HL-60 (cell line): ENCODE measurements at regions not wholly inside any gene's neighbourhood (a gene's known extent, or its start where the extent isn't known, plus 50 kb on each side); places are given as distances from the start of the nearest gene placed in this dataset.

Source experiments
- DNase-seq, 2 experiments: peaks; one replicate each; pipeline ENCODE4 v3.0.0-alpha.2; 2010 to 2020; ENCODE audit warnings: low read depth in 1 of 2, low spot score in 1 of 2
- H3K27ac ChIP-seq: fragments of 250-450 bp; sonication (Bioruptor Pico); replicated peaks from 2 replicates; pipeline ENCODE4 v1.5.1; 2020; ENCODE audit warnings: mild to moderate bottlenecking, moderate library complexity
- H3K27me3 ChIP-seq: fragments of 250-450 bp; sonication (Bioruptor Pico); 2 replicates; pipeline ENCODE4 v1.5.1; 2021; ENCODE audit warnings: mild to moderate bottlenecking, moderate library complexity; ENCODE audit not compliant: insufficient read depth, poor library complexity, severe bottlenecking
- H3K4me3 ChIP-seq: replicated peaks from 2 replicates; pipeline ENCODE4 v1.5.1; 2011; ENCODE audit warnings: mild to moderate bottlenecking, control low read depth, low read length; ENCODE audit not compliant: insufficient read depth
- GABPA ChIP-seq: IDR thresholded peaks from 2 replicates; pipeline ENCODE4 v1.6.1; 2012; ENCODE audit warnings: low read depth
- POLR2AphosphoS5 ChIP-seq: IDR thresholded peaks from 2 replicates; pipeline ENCODE4 v1.6.1; 2012; ENCODE audit warnings: low read depth
- REST ChIP-seq: IDR thresholded peaks from 2 replicates; pipeline ENCODE4 v1.6.1; 2012; ENCODE audit warnings: low read depth; ENCODE audit not compliant: insufficient replicate concordance
- SPI1 ChIP-seq: IDR thresholded peaks from 2 replicates; pipeline ENCODE4 v1.6.1; 2012; ENCODE audit warnings: low read depth, mild to moderate bottlenecking, borderline replicate concordance
- TF ChIP-seq, protein P1 (sequence below): IDR thresholded peaks from one replicate; pipeline ENCODE4 v1.5.1; 2011; ENCODE audit warnings: low read length, control low read depth, inconsistent platforms; ENCODE audit not compliant: insufficient read depth

- no peak for DNase-seq
- Histone ChIP-seq H3K27me3 (no peaks in the 10 kb centered on the region), H3K27ac (no peak overlapping the region), H3K4me3 (no peak overlapping the region)
- TF ChIP-seq POLR2AphosphoS5: no peak
Observed at GRCh38 chr5:121681229-121681855, 170.3 kb upstream of the FTMT start.

GRCh38 chr5:121688126-121688525 is 163.6 kb upstream of the FTMT start:
- Histone ChIP-seq H3K27me3 (no peaks in the 10 kb centered on the region), H3K4me3 (no peak overlapping the region), H3K27ac (no peak overlapping the region)
- TF ChIP-seq POLR2AphosphoS5 (no peak), SPI1 (no peak), GABPA (no peak), REST (no peak)
- TF ChIP-seq, protein P1, sequence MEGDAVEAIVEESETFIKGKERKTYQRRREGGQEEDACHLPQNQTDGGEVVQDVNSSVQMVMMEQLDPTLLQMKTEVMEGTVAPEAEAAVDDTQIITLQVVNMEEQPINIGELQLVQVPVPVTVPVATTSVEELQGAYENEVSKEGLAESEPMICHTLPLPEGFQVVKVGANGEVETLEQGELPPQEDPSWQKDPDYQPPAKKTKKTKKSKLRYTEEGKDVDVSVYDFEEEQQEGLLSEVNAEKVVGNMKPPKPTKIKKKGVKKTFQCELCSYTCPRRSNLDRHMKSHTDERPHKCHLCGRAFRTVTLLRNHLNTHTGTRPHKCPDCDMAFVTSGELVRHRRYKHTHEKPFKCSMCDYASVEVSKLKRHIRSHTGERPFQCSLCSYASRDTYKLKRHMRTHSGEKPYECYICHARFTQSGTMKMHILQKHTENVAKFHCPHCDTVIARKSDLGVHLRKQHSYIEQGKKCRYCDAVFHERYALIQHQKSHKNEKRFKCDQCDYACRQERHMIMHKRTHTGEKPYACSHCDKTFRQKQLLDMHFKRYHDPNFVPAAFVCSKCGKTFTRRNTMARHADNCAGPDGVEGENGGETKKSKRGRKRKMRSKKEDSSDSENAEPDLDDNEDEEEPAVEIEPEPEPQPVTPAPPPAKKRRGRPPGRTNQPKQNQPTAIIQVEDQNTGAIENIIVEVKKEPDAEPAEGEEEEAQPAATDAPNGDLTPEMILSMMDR: no peak
- DNase-seq: no peak

- TF ChIP-seq GABPA (no peak), REST (no peak), SPI1 (no peak), POLR2AphosphoS5 (no peak)
- TF ChIP-seq, protein P1: no peak
- H3K27me3 ChIP-seq: no peaks in the 10 kb centered on the region
- no peak overlapping the region for H3K4me3 ChIP-seq
- H3K27ac ChIP-seq: no peak overlapping the region
- no peak for DNase-seq
Observed at GRCh38 chr5:121688781-121689180, 162.9 kb upstream of the FTMT start.

DNA sequence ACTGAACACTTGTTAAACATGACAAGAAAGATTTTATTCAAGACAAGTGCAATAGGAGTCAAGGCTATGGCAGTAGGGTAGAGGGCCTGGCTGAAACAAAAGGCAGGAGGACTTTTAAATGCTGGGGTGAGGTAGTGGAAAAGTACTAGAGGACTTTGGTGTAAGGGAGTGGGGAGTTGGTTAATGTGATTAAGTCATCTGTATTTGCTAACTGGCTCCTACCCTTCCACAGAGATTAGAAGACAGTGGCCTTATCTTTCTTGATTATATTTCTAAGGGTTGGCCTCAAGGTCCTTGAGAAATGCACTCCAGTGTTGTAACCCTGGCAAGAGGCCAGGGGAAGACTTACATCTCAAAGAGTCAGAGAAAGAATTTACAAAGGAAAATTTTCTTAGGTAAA is 160.2 kb upstream of the FTMT start:
- no peak overlapping the region for H3K27ac ChIP-seq
- no peak for TF ChIP-seq SPI1
- TF ChIP-seq, protein P1: no peak
- TF ChIP-seq REST: no peak
- TF ChIP-seq POLR2AphosphoS5: no peak
- no peak for TF ChIP-seq GABPA
- no peaks in the 10 kb centered on the region for H3K27me3 ChIP-seq
- no peak overlapping the region for H3K4me3 ChIP-seq
- DNase-seq: peak in 1 of 2 experiments; percentile 1
